Hematopoietic multipotent progenitor cell (in vitro differentiated cells): ENCODE measurements at regions not wholly inside any gene's neighbourhood (a gene's known extent, or its start where the extent isn't known, plus 50 kb on each side); places are given as distances from the start of the nearest gene placed in this dataset.
"Not testable (repeated sequence)": the region's sequence is repeated elsewhere in the genome, so short reads cannot be mapped to it uniquely, and the experiment has no call there.

Experiments
- DNase-seq, 3 donors: peaks; one replicate each; pipeline ENCODE4 v3.0.0-alpha.2; 2011 to 2015; ENCODE audit warnings: low read depth in 2 of 3, low spot score in 2 of 3

- DNase-seq, result peak in 2 of 3 donors; percentile 9 to 52
Measured at GRCh38 chr6:144931172-144932035, 646.3 kb downstream of the UTRN start.

- DNase-seq, result no peak
Measured at GRCh38 chr6:144932621-144933020, 647.5 kb downstream of the UTRN start.

- no peak for DNase-seq
Measured at GRCh38 chr6:144935181-144935580, 650.0 kb downstream of the UTRN start.

- DNase-seq, result peak in 1 of 3 donors; percentile 17
Measured at GRCh38 chr6:144935661-144936060, 650.5 kb downstream of the UTRN start.

GRCh38 chr6:144936764-144937163, 651.6 kb downstream of the UTRN start:
- no peak for DNase-seq

GRCh38 chr6:144939921-144940320, 654.8 kb downstream of the UTRN start:
- DNase-seq, result no peak

- DNase-seq, result no peak
Measured at GRCh38 chr6:144944106-144944505, 659.0 kb downstream of the UTRN start.

GRCh38 chr6:144947398-144947976, 662.4 kb downstream of the UTRN start:
- no peak for DNase-seq

GRCh38 chr6:144951730-144952437, 666.7 kb downstream of the UTRN start:
- DNase-seq, result no peak

- no peak for DNase-seq
Measured at GRCh38 chr6:144952456-144953240, 667.5 kb downstream of the UTRN start.

GRCh38 chr6:144953552-144954240, 668.6 kb downstream of the UTRN start:
- no peak for DNase-seq

- no peak for DNase-seq
Measured at GRCh38 chr6:144954241-144954556, 669.1 kb downstream of the UTRN start.

GRCh38 chr6:144955392-144955791, 670.3 kb downstream of the UTRN start:
- no peak for DNase-seq

GRCh38 chr6:144955859-144956258, 670.7 kb downstream of the UTRN start:
- DNase-seq, result no peak

GRCh38 chr6:144956697-144957096, 671.6 kb downstream of the UTRN start:
- not testable (repeated sequence) for DNase-seq

GRCh38 chr6:144957236-144957937, 672.3 kb downstream of the UTRN start:
- DNase-seq, result no peak

- DNase-seq, result no peak
Measured at GRCh38 chr6:144969154-144969553, 684.0 kb downstream of the UTRN start.

GRCh38 chr6:144969602-144970272, 684.6 kb downstream of the UTRN start:
- no peak for DNase-seq

GRCh38 chr6:144977250-144977864, 692.2 kb downstream of the UTRN start:
- not testable (repeated sequence) for DNase-seq
